GM21381 (cell line): ENCODE measurements at regions not wholly inside any gene's neighbourhood (a gene's known extent, or its start where the extent isn't known, plus 50 kb on each side); places are given as distances from the start of the nearest gene placed in this dataset.
"Not testable (repeated sequence)": the region's sequence is repeated elsewhere in the genome, so short reads cannot be mapped to it uniquely, and the experiment has no call there.

Experiments used
- ATAC-seq: cut with Tn5 transposase; IDR thresholded peaks from one replicate; pipeline ENCODE4 v1.9.1; 2021; ENCODE audit warnings: mild to moderate bottlenecking, moderate library complexity; ENCODE audit not compliant: unreplicated experiment

DNA sequence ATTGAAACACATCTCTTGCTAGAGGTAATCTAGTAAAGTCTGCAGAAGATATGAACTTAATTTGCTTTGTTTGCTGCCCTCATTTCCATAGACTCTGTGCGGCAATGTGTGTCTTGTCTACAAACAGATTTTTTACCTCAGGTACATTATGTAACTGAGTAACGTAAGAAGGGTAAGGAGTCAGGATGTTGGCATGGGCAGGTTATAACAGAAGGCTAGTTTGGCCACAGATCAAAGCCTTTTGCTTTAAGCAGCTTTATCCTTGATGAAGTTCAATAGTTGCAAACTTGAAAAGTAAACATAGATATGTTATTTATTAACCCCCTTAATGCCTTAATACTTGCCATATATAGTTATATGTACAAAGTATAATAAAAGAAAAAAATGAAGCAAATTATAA is 391.6 kb upstream of the FKBP1C start:
- ATAC-seq: no peak

DNA sequence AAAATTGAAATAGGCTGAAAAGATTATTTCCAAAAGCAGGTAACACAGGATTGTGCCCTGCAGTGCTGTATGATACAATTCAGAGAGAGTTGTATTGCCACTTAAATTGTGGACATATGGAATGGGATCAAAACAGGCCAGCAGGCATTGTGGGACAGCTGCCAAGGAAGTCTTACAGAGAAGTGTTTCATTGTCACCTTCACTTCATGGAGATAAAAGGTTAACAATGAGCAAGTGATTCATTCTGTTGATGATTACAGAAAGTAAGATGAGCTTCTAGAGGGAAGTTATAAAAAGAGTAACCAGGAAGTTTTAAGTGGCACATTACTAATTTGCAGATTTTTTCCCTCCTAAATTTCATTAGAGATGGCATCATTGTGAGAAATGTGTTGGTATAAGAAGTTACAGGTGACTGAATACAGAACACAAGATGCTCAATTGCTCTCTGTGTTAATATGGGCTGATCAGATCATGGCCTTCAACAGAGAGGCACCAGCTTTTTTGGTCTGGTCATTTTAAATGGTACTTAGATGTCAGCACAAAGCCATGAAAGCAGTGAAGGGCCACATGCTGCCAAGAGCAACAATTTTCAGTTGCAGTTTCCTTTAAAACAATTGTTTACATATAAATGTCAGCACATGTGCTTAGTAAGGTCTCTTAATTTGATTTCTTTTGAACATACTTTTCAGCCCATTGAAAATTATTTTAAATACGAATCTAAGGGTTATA is 402.5 kb upstream of the FKBP1C start:
- ATAC-seq: no peak

DNA sequence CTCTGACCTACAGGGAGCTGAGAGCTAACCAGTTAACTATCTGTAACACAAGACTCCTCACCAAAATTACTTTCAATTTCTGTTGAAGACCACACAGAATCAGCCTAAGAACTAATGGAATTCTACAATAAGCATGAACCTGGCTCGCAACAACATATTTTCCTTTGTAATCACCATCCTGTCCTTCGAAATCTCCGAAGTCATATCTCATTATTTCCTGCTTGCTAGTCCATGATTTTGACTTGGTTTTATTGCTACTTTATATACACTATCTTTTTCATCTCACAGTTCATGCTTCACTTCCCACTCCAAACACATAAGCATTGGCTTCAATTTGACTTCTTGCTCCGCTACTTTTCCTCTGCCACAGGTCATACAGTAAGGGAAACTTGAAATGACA is 405.8 kb upstream of the FKBP1C start:
- no peak for ATAC-seq

DNA sequence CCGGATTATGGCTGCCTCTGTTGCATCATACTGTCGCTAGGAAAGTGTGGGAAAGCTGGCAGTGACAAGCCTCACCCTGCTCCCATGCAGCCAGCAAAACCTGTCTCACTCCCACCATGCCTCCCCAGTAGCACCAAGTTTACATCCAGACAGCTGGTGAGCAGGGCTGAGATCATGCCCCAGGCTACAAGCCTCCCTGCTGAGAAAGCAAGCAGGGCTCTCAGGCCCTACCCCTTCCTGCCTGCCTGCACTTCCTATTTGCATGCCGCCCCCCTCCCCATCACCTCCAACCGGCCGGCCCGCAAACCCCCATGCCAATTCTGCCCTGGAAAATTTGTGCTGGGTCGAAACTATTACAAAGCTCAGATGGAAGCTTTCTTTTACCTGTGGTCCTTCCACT is 408.2 kb upstream of the FKBP1C start:
- no peak for ATAC-seq

DNA sequence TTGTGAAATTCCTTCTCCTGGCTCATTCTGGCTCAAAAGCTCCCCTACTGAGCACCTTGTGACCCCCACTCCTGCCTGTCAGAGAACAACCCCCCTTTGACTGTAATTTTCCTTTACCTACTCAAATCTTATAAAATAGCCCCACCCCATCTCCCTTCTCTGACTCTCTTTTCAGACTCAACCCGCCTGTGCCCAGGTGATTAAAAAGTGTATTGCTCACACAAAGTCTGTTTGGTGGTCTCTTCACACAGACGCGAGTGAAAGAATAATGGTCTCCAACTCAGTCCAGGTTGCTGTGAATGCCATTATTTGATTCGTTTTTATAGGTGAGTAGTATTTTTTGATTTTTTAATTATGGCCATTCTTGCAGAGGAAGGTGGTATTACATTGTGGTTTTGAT is 414.1 kb upstream of the FKBP1C start:
- no peak for ATAC-seq

DNA sequence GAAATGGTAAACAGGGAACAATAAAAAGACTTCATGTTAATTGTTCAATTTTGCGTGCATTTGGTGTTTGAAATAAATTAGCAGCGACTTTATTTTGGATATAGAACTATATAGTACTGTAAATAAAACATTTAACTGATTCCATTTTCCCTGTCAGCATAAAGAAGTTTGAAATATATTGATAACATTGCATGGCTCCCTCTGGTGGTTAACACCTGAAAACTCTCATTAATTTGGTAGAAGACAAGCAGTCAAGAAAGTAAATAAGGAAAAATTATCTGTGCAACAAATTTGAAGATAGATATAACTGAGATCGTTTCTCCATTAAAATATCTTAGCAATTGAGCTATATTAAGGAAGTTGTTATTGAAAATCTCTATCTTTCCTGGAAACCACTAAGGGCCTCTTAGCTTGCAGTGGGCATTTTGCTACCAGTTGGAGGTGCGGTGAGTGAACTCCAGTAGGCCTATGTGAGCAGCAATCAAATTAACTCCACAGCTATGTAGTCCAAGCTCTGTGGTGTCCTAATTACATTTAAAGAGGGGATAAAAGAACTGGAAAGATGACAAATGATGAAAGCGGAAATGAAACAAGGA is 435.7 kb upstream of the FKBP1C start:
- ATAC-seq: no peak

DNA sequence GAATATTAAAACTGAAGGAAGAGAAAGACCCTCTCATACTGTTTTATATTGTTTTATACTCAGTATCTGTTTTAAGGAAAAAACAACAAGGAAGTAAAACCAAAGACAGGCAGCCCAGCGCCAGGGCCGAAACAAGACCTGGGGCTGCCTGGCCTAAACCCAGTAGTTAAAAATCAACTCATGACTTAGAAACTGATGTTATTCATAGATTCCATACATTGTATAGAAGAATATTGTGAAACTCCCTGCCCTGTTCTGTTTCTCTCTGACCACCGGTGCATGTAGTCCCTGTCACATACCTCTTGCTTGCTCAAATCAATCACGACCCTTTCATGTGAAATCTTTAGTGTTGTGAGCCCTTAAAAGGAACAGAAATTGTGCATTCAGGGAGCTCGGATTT is 445.1 kb upstream of the FKBP1C start:
- not testable (repeated sequence) for ATAC-seq

DNA sequence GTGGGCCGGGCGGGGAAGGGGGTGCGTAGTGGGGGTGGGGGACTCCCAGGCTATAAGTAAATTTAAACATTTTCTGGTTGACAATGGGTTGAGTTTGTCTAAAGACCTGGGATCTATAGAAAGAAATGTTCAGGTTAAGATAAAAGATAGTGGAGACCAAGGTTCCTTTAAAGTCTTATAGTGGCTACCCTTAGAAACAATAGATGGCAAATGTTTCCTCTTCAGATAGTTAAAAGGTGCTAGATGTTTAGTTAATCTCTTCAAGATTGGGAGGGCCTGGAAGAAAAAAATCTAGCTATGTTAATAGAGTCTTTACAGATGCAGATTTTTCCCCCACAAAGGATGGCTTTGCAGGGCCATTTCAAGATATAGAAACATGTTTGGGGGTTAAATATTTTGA is 446.4 kb upstream of the FKBP1C start:
- ATAC-seq: no peak

DNA sequence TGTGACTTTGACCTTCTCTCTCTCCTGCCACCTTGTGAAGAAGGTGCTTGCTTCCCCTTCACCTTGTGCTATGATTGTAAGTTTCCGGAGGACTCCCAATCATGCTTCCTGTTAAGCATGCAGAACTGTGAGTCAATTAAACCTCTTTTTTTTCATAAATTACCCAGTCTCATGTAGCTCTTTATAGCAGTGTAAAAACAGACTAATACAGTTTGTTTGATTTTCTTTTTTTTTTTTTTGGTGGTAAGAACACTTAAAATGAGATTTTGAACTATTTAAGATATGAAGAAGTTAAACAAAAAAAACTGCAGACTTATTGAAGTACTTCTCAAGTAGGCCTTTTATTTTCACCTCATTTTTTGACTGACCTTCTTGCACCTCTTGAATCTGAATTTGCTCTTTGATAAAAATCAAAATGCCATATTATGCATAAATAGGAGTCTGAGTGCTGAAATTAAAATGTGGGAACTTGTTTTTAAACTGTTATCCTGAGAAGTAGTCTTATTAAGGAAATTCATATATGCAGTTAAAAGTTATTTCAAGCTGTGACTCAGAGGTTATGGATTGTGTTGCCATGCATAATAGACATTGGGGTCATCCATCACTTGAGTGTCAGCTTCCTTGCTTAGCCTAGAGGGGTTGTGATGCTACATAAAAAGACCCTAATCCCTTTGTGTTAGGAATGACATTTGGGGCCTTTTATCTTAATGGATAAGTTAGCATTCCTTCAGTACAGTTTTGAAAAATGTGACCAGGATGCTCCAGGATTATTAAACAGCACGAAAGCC is 447.9 kb upstream of the FKBP1C start:
- no peak for ATAC-seq

DNA sequence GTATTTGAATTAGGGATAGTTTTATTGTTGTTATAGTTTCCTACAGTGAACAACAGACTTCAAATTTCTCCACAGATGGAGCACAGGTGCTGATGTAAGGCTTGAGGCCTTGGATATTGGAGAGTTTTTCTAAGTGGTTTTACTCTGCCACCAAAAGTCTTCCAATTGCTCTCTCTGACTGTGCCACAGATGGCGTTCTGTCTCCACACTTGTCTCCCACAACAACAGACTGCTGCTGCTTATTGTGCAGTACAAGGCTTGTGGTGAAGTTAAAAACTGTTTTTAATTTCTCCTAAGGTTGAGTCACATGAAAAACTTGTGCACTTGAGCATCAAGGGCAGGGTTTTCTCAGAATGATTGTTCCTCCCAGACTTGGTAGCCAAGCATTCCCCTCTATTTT is 460.9 kb upstream of the KHDRBS2 start:
- ATAC-seq: no peak

DNA sequence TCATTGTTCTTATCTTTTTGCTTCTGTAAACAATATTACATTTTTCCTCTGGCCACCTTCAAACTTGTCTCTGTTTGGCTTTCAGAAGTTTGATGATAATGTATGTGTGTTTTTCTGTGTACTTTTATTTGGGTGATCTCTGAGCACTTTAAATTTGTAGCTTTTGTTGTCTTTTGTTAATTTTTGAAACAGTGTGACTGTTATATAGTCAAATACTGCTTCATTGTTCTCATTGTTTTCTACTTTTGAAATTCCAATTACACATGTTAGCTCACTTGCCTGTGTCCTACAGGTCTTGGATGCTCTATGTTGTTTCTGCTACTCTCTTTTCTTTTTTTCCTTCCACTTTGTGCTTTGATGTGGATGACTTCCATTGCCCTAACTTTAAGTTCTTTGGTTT is 460.1 kb upstream of the KHDRBS2 start:
- no peak for ATAC-seq

DNA sequence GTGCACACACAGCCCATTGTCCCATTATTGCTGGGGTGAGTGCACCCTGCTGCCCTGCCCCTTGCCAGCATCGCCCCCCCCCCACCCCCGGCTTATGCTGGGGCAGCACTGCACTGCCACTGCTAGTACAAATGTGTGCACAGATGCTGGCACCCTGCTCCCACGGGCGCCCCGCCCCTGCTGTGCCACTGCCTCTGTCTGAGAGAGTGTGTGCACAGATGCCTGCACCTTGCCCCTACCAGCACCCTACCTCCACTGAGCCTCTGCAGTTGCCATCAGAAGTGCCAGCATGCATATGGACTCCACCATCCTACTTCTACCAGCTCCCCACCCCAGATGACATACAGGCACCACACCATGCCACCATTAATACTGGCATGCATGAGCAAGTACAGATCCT is 454.6 kb upstream of the KHDRBS2 start:
- ATAC-seq: no peak

DNA sequence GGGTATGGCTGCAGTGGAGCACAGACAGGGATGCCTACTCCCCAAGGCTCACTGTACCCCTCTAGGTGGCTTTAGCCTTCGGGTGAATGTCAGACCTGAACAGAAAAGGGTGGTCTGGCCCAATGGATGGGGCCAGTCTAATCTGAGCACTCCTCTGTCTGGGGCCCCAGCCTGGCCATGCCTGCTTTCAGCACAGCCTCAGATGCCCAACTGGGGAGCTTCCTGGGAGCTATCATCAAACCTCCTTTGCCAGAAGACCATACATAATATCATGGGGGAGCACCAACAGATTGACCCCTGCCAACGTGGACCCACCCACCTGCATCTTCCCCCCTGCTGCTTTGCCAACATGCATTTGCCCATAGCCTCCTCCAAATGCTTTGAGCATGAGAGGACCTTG is 454.1 kb upstream of the KHDRBS2 start:
- ATAC-seq: no peak

DNA sequence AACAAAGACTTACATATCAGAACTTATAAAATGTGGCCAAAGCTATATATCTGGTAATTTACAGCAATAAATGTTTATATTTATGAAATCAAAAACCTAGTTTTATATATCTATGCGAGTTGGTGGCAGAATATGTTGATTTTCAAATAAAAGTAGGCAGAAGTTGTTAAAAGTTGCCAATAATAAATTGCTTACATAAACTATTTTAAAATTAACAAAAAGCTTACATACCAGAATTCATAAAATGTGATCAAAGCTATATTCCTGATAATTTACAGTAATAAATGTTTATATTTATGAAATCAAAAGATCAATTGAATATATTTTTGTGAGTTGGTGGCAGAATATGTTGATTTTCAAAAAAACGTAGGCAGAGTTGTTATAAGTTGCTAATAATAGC is 451.8 kb upstream of the KHDRBS2 start:
- no peak for ATAC-seq

DNA sequence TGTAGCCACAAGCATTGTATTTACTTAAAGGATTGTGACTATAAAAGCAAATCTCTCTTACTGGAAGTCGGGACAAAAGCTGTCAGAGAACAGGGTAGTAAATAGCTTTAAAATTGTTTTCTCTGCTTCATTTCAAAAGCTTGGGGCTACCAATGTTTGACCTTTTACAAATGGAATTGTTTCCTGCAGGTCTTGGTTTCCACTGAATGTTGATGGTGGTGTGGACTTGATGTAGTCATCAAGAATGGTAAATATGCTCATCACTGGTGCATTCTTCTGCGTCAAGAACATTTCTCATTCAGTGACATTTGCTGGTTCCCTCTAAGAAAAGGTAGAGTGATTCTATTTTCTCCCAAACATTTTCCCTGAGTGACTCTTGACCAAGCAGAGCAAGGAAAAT is 435.4 kb upstream of the KHDRBS2 start:
- ATAC-seq: no peak

DNA sequence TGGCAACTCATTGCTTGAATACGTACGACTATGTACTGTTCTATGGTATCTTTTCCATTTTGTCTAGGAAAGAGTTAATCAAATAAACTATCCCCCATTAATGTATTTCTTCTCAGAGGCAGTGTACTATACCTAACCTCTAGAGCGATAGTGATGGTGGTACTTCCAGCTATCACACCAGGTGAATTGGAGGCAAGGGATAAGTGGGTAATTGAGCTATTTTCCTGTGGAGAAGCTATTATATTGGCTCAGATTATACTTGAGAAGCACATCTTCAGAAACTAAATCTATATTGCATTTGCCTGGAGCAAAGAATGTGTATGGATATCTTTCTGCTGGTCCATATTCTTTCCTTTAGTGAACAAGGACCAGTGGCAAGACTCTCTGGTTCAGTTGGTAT is 430.7 kb upstream of the KHDRBS2 start:
- ATAC-seq: no peak

DNA sequence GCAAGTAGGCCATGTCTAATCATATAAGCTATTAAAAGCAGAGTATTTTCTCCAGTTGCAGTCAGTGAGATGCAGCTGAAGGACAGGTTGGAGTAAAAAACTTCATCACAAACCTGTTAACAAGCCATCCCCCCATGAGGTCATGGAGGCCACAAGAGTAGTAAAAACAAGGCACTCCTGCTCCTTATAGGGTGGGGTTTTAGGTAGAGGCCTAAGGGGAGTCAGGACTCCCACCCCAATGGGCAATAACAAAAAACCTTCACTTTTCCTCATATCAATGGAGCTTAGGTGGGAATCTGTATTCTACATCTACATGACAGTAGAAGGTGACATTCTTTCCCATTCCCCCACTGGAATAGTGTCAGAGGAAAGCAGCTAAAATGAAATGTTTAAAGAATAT is 428.1 kb upstream of the KHDRBS2 start:
- no peak for ATAC-seq

DNA sequence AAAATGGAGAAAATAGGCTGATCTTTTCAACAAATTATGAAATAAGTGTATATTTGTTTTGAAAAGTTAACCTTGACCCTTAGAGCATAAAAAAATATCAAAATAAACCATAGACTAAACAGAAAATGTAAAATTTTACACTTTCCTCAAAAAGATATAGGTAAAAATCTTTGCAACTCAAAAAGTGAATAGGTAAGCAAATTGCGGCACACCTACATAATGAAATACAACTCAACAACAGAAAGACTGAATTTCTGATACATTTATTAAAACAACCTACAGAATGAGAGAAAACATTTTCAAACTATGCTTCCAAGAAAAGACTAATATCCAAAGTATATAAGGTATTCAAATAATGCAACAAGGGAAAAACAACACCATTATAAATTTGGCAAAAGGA is 425.7 kb upstream of the KHDRBS2 start:
- ATAC-seq: no peak

DNA sequence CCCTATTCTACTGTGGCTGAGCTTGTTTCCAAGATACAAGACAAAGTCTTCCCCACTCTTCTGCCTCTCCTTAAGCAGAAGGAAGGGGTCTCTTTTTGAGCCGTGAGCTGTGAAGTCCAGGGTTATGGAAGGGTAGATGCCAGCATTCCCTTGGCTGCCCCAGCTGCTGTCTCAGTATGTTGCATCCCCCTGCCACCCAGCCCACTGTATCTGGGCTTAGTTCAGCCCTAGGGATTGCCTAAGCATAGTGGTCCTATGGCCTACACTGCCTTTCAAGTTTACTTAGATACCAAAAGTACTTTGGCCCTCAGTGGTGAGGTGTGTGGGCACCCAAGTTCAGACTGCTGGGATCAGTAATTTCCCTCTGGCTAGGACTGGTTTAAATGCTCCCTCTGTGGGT is 421.9 kb upstream of the KHDRBS2 start:
- ATAC-seq: no peak

DNA sequence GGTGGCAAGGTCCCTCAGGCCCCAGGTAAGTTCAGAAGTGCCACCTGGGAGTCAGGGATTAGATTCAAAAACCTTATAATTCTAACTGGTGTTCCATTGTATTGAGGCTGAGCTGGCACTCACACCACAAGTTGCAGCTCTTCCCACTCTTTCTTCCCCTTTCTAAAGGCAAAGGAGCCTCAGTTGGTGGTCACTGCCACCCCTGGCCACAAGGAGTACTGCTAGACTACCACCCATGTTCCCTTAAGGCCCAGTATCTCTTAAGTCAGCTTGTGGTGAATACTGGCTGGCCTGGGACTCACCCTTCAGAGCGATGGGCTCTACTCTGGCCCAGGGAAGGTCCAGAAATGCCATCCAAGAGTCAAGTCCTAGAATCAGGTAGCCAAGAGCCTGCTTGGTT is 421.1 kb upstream of the KHDRBS2 start:
- no peak for ATAC-seq

DNA sequence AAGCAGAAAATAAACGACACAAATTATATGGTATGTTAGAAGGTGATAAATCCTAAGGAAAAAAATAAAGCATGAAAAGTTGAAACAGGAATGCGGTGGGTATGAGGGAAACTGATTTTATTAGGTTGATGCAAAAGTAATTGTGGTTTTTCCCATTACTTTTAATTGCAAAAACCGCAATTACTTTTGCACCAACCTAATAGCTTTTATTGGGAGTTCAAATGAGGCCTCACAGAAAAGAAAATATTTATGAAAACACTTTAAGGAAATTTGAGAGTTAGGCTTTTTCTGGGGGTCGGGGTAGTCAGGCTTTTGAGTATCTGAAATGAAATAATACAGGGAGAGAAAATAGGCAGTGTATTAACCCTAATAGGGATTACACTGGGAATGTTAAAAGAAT is 397.0 kb upstream of the KHDRBS2 start:
- ATAC-seq: no peak

DNA sequence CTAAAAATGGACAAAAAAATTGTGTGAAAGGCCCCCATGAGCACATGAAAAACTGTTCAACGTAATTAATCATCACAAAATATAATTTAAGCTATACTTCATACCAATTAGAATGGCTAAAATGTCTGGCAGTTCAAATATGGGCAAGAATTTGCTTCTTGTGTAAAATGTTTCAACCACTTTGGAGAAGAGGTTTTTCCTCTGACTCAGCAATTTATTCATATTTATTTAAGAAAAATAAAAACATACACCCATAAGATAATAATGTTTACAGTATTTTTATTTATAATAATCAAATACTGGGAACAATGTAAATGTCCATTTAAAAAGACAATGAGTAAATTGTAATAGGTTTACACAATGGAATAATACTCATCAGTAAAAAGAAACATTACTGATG is 395.1 kb upstream of the KHDRBS2 start:
- no peak for ATAC-seq
